ENCODE measurements at regions not wholly inside any gene's neighbourhood (a gene's known extent, or its start where the extent isn't known, plus 50 kb on each side); places are given as distances from the start of the nearest gene placed in this dataset.

- H3K9ac ChIP-seq (ENCODE audit: control insufficient read depth, extremely low read depth, insufficient read depth, low read length) = no peak overlapping the region
- H3K9me3 ChIP-seq (ENCODE audit: control insufficient read depth, low read depth, low read length) = no peaks in the 10 kb centered on the region
- no peak overlapping the region for H3K4me3 ChIP-seq (ENCODE audit: control insufficient read depth in 2 of 3, extremely low read depth in 1 of 3, insufficient read depth in 2 of 3, low read depth in 1 of 3, low read length in 3 of 3)
- no peak overlapping the region for H3K4me2 ChIP-seq (ENCODE audit: control insufficient read depth, extremely low read depth, insufficient read depth, low read depth, low read length)
- DNase-seq (ENCODE audit: low read depth, low spot score) = no peak
- H4K20me1 ChIP-seq (ENCODE audit: control insufficient read depth, extremely low read depth, insufficient read depth, low read length) = no peaks in the 10 kb centered on the region
- dilution Hi-C loops (cut with MboI; ENCODE audit: extremely low pct_ligation_motif_present, low sequenced_read_pairs) = no loop called here
- no peak for TF ChIP-seq EZH2 (IDR thresholded peaks at IDR 0.05; ENCODE audit: low read length)
- no peak for TF ChIP-seq CTCF (optimal IDR thresholded peaks at IDR 0.05 in 1 of 3, IDR thresholded peaks at IDR 0.05 in 1 of 3, conservative IDR thresholded peaks at IDR 0.05 in 1 of 3; ENCODE audit: extremely low read depth in 1 of 3, insufficient read depth in 2 of 3, low read length in 3 of 3)
- H3K36me3 ChIP-seq (ENCODE audit: control insufficient read depth in 2 of 2, extremely low read depth in 1 of 2, insufficient read depth in 2 of 2, low read length in 2 of 2) = no peaks in the 10 kb centered on the region
- no peak for FAIRE-seq
- no peaks in the 10 kb centered on the region for H3K27me3 ChIP-seq (ENCODE audit: control insufficient read depth, extremely low read depth, insufficient read depth, low read length)
- H3K9me1 ChIP-seq (ENCODE audit: control insufficient read depth, extremely low read depth, insufficient read depth, low read length) = no peaks in the 10 kb centered on the region
- no peaks in the 10 kb centered on the region for H3K79me2 ChIP-seq (ENCODE audit: control insufficient read depth, insufficient read depth, low read length)
- no peak overlapping the region for H2AFZ ChIP-seq (ENCODE audit: control insufficient read depth, low read length)
- no peak overlapping the region for H3K27ac ChIP-seq (ENCODE audit: control insufficient read depth, insufficient read depth, low read length)
- H3K4me1 ChIP-seq (ENCODE audit: control insufficient read depth, extremely low read depth, insufficient read depth, low read length) = no peaks in the 10 kb centered on the region
Measured at GRCh38 chr20:19022118-19022575, 190.3 kb upstream of the SLC24A3 start.

GRCh38 chr20:19022791-19023448 is 189.5 kb upstream of the SLC24A3 start:
- no peak for FAIRE-seq
- TF ChIP-seq EZH2 (IDR thresholded peaks at IDR 0.05; ENCODE audit: low read length) (no peak), CTCF (optimal IDR thresholded peaks at IDR 0.05 in 1 of 3, IDR thresholded peaks at IDR 0.05 in 1 of 3, conservative IDR thresholded peaks at IDR 0.05 in 1 of 3; ENCODE audit: extremely low read depth in 1 of 3, insufficient read depth in 2 of 3, low read length in 3 of 3) (no peak)
- dilution Hi-C loops (cut with MboI; ENCODE audit: extremely low pct_ligation_motif_present, low sequenced_read_pairs) = no loop called here

More at GRCh38 chr20:19022791-19023448, 189.5 kb upstream of the SLC24A3 start:
- H3K27ac ChIP-seq (ENCODE audit: control insufficient read depth, insufficient read depth, low read length) = no peak overlapping the region
- no peaks in the 10 kb centered on the region for H3K9me1 ChIP-seq (ENCODE audit: control insufficient read depth, extremely low read depth, insufficient read depth, low read length)
- H3K27me3 ChIP-seq (ENCODE audit: control insufficient read depth, extremely low read depth, insufficient read depth, low read length) = no peaks in the 10 kb centered on the region
- H4K20me1 ChIP-seq (ENCODE audit: control insufficient read depth, extremely low read depth, insufficient read depth, low read length) = no peaks in the 10 kb centered on the region
- no peaks in the 10 kb centered on the region for H3K36me3 ChIP-seq (ENCODE audit: control insufficient read depth in 2 of 2, extremely low read depth in 1 of 2, insufficient read depth in 2 of 2, low read length in 2 of 2)
- H3K4me2 ChIP-seq (ENCODE audit: control insufficient read depth, extremely low read depth, insufficient read depth, low read depth, low read length) = no peak overlapping the region
- H3K9me3 ChIP-seq (ENCODE audit: control insufficient read depth, low read depth, low read length) = no peaks in the 10 kb centered on the region
- no peak overlapping the region for H3K9ac ChIP-seq (ENCODE audit: control insufficient read depth, extremely low read depth, insufficient read depth, low read length)
- no peak overlapping the region for H3K4me3 ChIP-seq (ENCODE audit: control insufficient read depth in 2 of 3, extremely low read depth in 1 of 3, insufficient read depth in 2 of 3, low read depth in 1 of 3, low read length in 3 of 3)
- H2AFZ ChIP-seq (ENCODE audit: control insufficient read depth, low read length) = no peak overlapping the region
- DNase-seq (ENCODE audit: low read depth, low spot score) = no peak
- H3K4me1 ChIP-seq (ENCODE audit: control insufficient read depth, extremely low read depth, insufficient read depth, low read length) = no peaks in the 10 kb centered on the region
- H3K79me2 ChIP-seq (ENCODE audit: control insufficient read depth, insufficient read depth, low read length) = no peaks in the 10 kb centered on the region
